ENCODE measurements at regions not wholly inside any gene's neighbourhood (a gene's known extent, or its start where the extent isn't known, plus 50 kb on each side); places are given as distances from the start of the nearest gene placed in this dataset.

DNA sequence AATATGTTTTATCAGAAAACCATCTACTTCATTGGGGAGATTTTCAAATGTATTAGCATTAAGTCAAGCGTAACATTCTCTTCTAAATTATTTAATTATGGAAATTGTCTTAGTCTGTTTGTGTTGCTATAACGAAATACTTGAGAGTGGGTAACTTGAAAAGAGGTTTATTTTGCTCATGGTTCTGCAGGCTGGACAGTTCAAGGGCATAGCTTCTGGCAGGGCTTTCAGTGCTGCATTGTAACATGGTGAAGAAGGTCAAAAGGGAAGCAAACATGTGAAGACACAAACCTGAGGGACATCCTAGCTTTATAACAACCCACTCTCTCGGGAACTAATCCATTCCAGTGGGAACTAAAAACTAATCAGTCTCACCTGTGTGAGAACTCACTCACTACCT, 84.3 kb upstream of the TMPO start:
- TF ChIP-seq, protein P1, sequence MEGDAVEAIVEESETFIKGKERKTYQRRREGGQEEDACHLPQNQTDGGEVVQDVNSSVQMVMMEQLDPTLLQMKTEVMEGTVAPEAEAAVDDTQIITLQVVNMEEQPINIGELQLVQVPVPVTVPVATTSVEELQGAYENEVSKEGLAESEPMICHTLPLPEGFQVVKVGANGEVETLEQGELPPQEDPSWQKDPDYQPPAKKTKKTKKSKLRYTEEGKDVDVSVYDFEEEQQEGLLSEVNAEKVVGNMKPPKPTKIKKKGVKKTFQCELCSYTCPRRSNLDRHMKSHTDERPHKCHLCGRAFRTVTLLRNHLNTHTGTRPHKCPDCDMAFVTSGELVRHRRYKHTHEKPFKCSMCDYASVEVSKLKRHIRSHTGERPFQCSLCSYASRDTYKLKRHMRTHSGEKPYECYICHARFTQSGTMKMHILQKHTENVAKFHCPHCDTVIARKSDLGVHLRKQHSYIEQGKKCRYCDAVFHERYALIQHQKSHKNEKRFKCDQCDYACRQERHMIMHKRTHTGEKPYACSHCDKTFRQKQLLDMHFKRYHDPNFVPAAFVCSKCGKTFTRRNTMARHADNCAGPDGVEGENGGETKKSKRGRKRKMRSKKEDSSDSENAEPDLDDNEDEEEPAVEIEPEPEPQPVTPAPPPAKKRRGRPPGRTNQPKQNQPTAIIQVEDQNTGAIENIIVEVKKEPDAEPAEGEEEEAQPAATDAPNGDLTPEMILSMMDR (IDR thresholded peaks at IDR 0.05 in 4 of 5, conservative IDR thresholded peaks at IDR 0.05 in 1 of 5), result no peak
- TF ChIP-seq POLR2A (IDR thresholded peaks at IDR 0.05), result no peak
